Renal cortical epithelial cell (primary cell): ENCODE measurements at regions not wholly inside any gene's neighbourhood (a gene's known extent, or its start where the extent isn't known, plus 50 kb on each side); places are given as distances from the start of the nearest gene placed in this dataset.

Source experiments
- DNase-seq: peaks from one replicate; pipeline ENCODE4 v3.0.0-alpha.2; 2011; ENCODE audit warnings: low read depth

- DNase-seq, result peak; percentile 61
Observed at GRCh38 chr2:234335661-234336228, 161.1 kb downstream of the ARL4C start.

GRCh38 chr2:234334756-234335155 lies 162.1 kb downstream of the ARL4C start:
- no peak for DNase-seq

- peak; percentile 53 for DNase-seq
Observed at GRCh38 chr2:234334151-234334550, 162.7 kb downstream of the ARL4C start.

GRCh38 chr2:234333168-234334130 lies 163.4 kb downstream of the ARL4C start:
- no peak for DNase-seq

- DNase-seq, result no peak
Observed at GRCh38 chr2:234331966-234332365, 164.9 kb downstream of the ARL4C start.

GRCh38 chr2:234331566-234331965 lies 165.3 kb downstream of the ARL4C start:
- DNase-seq, result no peak

- no peak for DNase-seq
Observed at GRCh38 chr2:234330902-234331301, 166.0 kb downstream of the ARL4C start.

GRCh38 chr2:234329202-234329960 lies 167.5 kb downstream of the ARL4C start:
- DNase-seq, result no peak

- DNase-seq, result no peak
Observed at GRCh38 chr2:234328444-234328990, 168.4 kb downstream of the ARL4C start.

- no peak for DNase-seq
Observed at GRCh38 chr2:234326694-234327093, 170.2 kb downstream of the ARL4C start.

- no peak for DNase-seq
Observed at GRCh38 chr2:234324116-234324515, 172.8 kb downstream of the ARL4C start.

- DNase-seq, result no peak
Observed at GRCh38 chr2:234322766-234323465, 174.0 kb downstream of the ARL4C start.

- no peak for DNase-seq
Observed at GRCh38 chr2:234320066-234320465, 176.8 kb downstream of the ARL4C start.

- DNase-seq, result no peak
Observed at GRCh38 chr2:234318361-234318760, 178.5 kb downstream of the ARL4C start.

GRCh38 chr2:234313558-234313957 lies 183.3 kb downstream of the ARL4C start:
- DNase-seq, result no peak

GRCh38 chr2:234310166-234310565 lies 186.7 kb downstream of the ARL4C start:
- no peak for DNase-seq

GRCh38 chr2:234309431-234309830 lies 187.4 kb downstream of the ARL4C start:
- no peak for DNase-seq

- DNase-seq, result peak; percentile 80
Observed at GRCh38 chr2:234308813-234309195, 188.1 kb downstream of the ARL4C start.

- no peak for DNase-seq
Observed at GRCh38 chr2:234308073-234308812, 188.6 kb downstream of the ARL4C start.

- DNase-seq, result no peak
Observed at GRCh38 chr2:234307322-234307961, 189.4 kb downstream of the ARL4C start.
